Activated CD8-positive, alpha-beta T cell treated with anti-CD3 and anti-CD28 coated beads, Interleukin-2, amount 10 ng/mL, durations not matched to agents 7 days and 5 days (primary cell): ENCODE measurements at regions not wholly inside any gene's neighbourhood (a gene's known extent, or its start where the extent isn't known, plus 50 kb on each side); places are given as distances from the start of the nearest gene placed in this dataset.

ENCODE experiments used
- ATAC-seq: fragments of 150-1000 bp; cut with Tn5 transposase; one replicate; pipeline ENCODE4 v1.10.0; 2021; ENCODE audit warnings: moderate library complexity
- CTCF ChIA-PET: fragments of 350-600 bp; sonication (Branson Sonifier 250); formaldehyde crosslinking; loops from one replicate; lab custom pipeline; 2021; ENCODE audit warnings: antibody characterized with exemption; lab: Charles Lee
- POLR2A ChIA-PET: fragments of 350-600 bp; sonication (Branson Sonifier 250); formaldehyde crosslinking; loops from one replicate; lab custom pipeline; 2021; ENCODE audit warnings: antibody characterized with exemption; lab: Charles Lee
- DNase-seq: peaks from one replicate; pipeline ENCODE4 v3.0.0-alpha.2; 2020
- H3K27ac Mint-ChIP-seq: one replicate; pipeline ENCODE4 v1.8.0; 2021; ENCODE audit warnings: mild to moderate bottlenecking, mixed read lengths
- H3K27me3 Mint-ChIP-seq: one replicate; pipeline ENCODE4 v1.8.0; 2021; ENCODE audit warnings: low read depth, mixed read lengths
- H3K36me3 Mint-ChIP-seq: one replicate; pipeline ENCODE4 v1.8.0; 2021; ENCODE audit warnings: low read depth, mixed read lengths
- H3K4me1 Mint-ChIP-seq: one replicate; pipeline ENCODE4 v1.8.0; 2021; ENCODE audit warnings: low read depth, mixed read lengths
- H3K4me3 Mint-ChIP-seq: one replicate; pipeline ENCODE4 v1.8.0; 2021; ENCODE audit warnings: mild to moderate bottlenecking, mixed read lengths
- H3K9me3 Mint-ChIP-seq: one replicate; pipeline ENCODE4 v1.8.0; 2022; ENCODE audit warnings: mixed read lengths; ENCODE audit not compliant: insufficient read depth

- H3K27me3 Mint-ChIP-seq, result no peaks in the 10 kb centered on the region
- H3K4me3 Mint-ChIP-seq, result no peak overlapping the region
- H3K9me3 Mint-ChIP-seq, result no peaks in the 10 kb centered on the region
- ChIA-PET POLR2A (no interaction called here), CTCF (no interaction called here)
- H3K27ac Mint-ChIP-seq, result no peak overlapping the region
- ATAC-seq, result no peak
- no peak for DNase-seq
- H3K36me3 Mint-ChIP-seq, result no peaks in the 10 kb centered on the region
- no peaks in the 10 kb centered on the region for H3K4me1 Mint-ChIP-seq
These were observed 444.8 kb downstream of the ARHGEF28 start for GRCh38 chr5:74070766-74071165.

DNA sequence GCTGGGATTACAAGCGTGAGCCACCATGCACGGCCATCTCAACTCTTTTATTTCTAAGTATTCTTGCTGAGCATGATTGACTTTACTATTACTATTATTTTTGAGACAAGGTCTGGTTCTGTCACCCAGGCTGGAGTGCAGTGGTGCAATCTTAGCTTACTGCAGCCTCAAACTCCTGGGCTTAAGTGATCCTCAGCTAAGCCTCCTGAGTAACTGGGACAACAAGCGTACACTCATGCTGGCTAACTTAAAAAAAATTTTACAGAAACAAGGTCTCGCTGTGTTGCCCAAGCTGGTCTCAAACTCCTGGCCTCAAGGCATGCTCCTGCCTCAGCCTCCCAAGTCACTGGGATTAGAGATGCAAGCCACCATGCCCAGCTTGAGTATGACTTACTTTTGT is 443.7 kb downstream of the ARHGEF28 start:
- H3K27me3 Mint-ChIP-seq, result no peaks in the 10 kb centered on the region
- ChIA-PET CTCF (no interaction called here), POLR2A (no interaction called here)
- ATAC-seq, result no peak
- no peak overlapping the region for H3K27ac Mint-ChIP-seq
- no peak overlapping the region for H3K4me3 Mint-ChIP-seq
- H3K4me1 Mint-ChIP-seq, result no peaks in the 10 kb centered on the region
- no peak for DNase-seq
- H3K9me3 Mint-ChIP-seq, result no peaks in the 10 kb centered on the region
- H3K36me3 Mint-ChIP-seq, result no peaks in the 10 kb centered on the region

DNA sequence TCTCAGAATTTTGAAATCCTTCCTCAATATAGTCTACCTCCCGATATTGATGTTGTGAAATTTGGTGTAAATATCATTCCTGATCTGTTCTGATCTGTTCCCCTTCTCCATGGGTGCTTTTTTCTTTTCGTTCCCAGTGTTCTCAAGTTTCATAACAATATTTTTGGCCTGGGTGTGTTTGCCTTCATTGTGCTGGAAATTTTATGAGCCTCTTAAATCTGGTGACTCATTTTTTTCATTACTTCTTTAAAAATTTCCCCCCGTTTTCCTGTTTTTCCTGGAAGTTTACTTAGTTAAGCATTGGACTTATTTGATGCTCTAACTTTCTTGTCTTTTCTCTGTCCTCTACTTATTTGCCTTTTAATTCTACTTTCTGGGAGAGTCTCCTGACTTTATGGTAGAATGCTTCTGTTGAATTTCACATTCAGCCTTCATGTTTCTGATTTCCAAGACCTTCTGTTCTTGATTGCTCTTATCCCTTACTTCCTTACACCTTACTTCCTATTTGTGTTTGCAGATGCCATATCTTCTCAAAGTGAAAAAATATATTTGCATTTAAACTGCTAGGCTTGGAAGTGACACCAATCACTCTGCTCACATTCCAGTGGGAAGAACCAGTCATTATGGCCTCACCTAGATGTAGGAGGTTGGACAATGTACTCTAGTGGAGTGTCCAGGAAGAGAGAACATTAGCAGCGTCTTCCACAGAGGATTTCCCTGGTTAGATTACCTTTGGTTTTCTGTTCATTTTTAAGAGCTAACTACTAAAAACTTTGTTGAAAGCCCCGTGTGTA is 441.9 kb downstream of the ARHGEF28 start:
- DNase-seq (no peak), ATAC-seq (no peak)
- no peaks in the 10 kb centered on the region for H3K9me3 Mint-ChIP-seq
- no peaks in the 10 kb centered on the region for H3K36me3 Mint-ChIP-seq
- no peaks in the 10 kb centered on the region for H3K4me1 Mint-ChIP-seq
- ChIA-PET CTCF (no interaction called here), POLR2A (no interaction called here)
- no peaks in the 10 kb centered on the region for H3K27me3 Mint-ChIP-seq
- no peak overlapping the region for H3K4me3 Mint-ChIP-seq
- no peak overlapping the region for H3K27ac Mint-ChIP-seq

DNA sequence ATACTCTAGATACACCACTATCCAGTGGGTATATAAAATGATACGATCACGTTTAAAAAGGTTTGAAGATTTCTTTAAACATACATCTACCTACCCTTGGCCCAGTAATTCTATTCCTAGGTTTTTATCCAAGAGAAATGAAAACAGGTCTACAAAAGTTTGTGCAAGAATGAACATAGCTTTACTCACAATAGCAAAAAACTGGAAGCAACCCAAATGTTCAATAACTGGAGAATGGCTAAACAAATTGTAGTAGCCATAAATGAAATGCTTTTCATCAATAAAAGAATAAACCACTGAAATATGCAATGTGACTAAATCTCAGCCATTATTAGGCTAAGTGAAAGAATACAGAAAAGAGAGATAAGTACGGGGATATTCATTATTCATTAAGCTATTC is 438.9 kb downstream of the ARHGEF28 start:
- no peaks in the 10 kb centered on the region for H3K27me3 Mint-ChIP-seq
- H3K4me3 Mint-ChIP-seq, result no peak overlapping the region
- no peak overlapping the region for H3K27ac Mint-ChIP-seq
- H3K9me3 Mint-ChIP-seq, result no peaks in the 10 kb centered on the region
- no peak for ATAC-seq
- no peaks in the 10 kb centered on the region for H3K36me3 Mint-ChIP-seq
- DNase-seq, result no peak
- ChIA-PET CTCF (interaction anchor here (1.3 kb wide), 1 partner anchor 162 kb away, joined by 3 read pairs; no protein-coding TSS in a partner anchor), POLR2A (no interaction called here)
- H3K4me1 Mint-ChIP-seq, result no peaks in the 10 kb centered on the region

- no peaks in the 10 kb centered on the region for H3K4me1 Mint-ChIP-seq
These were observed 438.2 kb downstream of the ARHGEF28 start for GRCh38 chr5:74064225-74064624.

DNA sequence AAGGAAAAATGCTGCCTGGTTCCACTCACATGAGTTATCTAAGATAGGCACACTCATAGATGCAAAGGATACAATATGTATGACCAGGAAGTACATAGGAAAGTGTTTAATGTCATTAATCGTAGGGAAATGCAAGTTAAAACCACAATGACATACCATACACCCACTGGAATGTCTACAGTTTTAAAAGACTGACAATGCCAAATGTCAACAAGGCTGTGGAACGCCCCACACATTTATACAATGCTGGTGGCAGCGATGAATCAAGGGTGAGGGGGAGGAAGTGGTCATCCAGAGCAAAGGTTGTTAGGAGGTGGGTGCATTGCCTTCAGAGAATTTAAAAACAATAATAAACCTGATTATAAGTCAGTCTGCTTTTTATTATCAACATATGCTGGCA is 437.8 kb downstream of the ARHGEF28 start:
- DNase-seq, result no peak
- Mint-ChIP-seq H3K27ac (no peak overlapping the region), H3K36me3 (no peaks in the 10 kb centered on the region), H3K4me3 (no peak overlapping the region), H3K27me3 (no peaks in the 10 kb centered on the region), H3K4me1 (no peaks in the 10 kb centered on the region), H3K9me3 (no peaks in the 10 kb centered on the region)
- POLR2A ChIA-PET, result no interaction called here
- no peak for ATAC-seq
- CTCF ChIA-PET, result interaction anchor here (1.3 kb wide), 1 partner anchor 161 kb away, joined by 3 read pairs; no protein-coding TSS in a partner anchor

More at GRCh38 chr5:74064225-74064624, 438.2 kb downstream of the ARHGEF28 start:
- ATAC-seq (no peak), DNase-seq (no peak)
- Mint-ChIP-seq H3K36me3 (no peaks in the 10 kb centered on the region), H3K27ac (no peak overlapping the region), H3K9me3 (no peaks in the 10 kb centered on the region), H3K27me3 (no peaks in the 10 kb centered on the region), H3K4me3 (no peak overlapping the region)
- POLR2A ChIA-PET, result no interaction called here
- CTCF ChIA-PET, result interaction anchor here (1.3 kb wide), 1 partner anchor 162 kb away, joined by 3 read pairs; no protein-coding TSS in a partner anchor

- ChIA-PET POLR2A (no interaction called here), CTCF (no interaction called here)
- no peak overlapping the region for H3K4me3 Mint-ChIP-seq
- H3K27me3 Mint-ChIP-seq, result no peaks in the 10 kb centered on the region
- no peak for ATAC-seq
- no peak overlapping the region for H3K27ac Mint-ChIP-seq
- no peak for DNase-seq
- H3K9me3 Mint-ChIP-seq, result no peaks in the 10 kb centered on the region
- H3K36me3 Mint-ChIP-seq, result no peaks in the 10 kb centered on the region
- no peaks in the 10 kb centered on the region for H3K4me1 Mint-ChIP-seq
These were observed 437.4 kb downstream of the ARHGEF28 start for GRCh38 chr5:74063346-74063745.

- POLR2A ChIA-PET, result no interaction called here
- H3K4me3 Mint-ChIP-seq, result no peak overlapping the region
- CTCF ChIA-PET, result no interaction called here
- ATAC-seq (no peak), DNase-seq (no peak)
- H3K36me3 Mint-ChIP-seq, result no peaks in the 10 kb centered on the region
- H3K4me1 Mint-ChIP-seq, result no peaks in the 10 kb centered on the region
- no peaks in the 10 kb centered on the region for H3K27me3 Mint-ChIP-seq
- no peak overlapping the region for H3K27ac Mint-ChIP-seq
- H3K9me3 Mint-ChIP-seq, result no peaks in the 10 kb centered on the region
These were observed 435.3 kb downstream of the ARHGEF28 start for GRCh38 chr5:74061292-74061691.

- no peaks in the 10 kb centered on the region for H3K9me3 Mint-ChIP-seq
- DNase-seq (no peak), ATAC-seq (no peak)
- no peak overlapping the region for H3K4me3 Mint-ChIP-seq
- H3K4me1 Mint-ChIP-seq, result no peaks in the 10 kb centered on the region
- H3K27me3 Mint-ChIP-seq, result no peaks in the 10 kb centered on the region
- CTCF ChIA-PET, result no interaction called here
- no peaks in the 10 kb centered on the region for H3K36me3 Mint-ChIP-seq
- no peak overlapping the region for H3K27ac Mint-ChIP-seq
- POLR2A ChIA-PET, result no interaction called here
These were observed 433.7 kb downstream of the ARHGEF28 start for GRCh38 chr5:74059706-74060105.

- no peak overlapping the region for H3K4me3 Mint-ChIP-seq
- H3K36me3 Mint-ChIP-seq, result no peaks in the 10 kb centered on the region
- H3K27me3 Mint-ChIP-seq, result no peaks in the 10 kb centered on the region
- H3K4me1 Mint-ChIP-seq, result no peaks in the 10 kb centered on the region
- no peak overlapping the region for H3K27ac Mint-ChIP-seq
- H3K9me3 Mint-ChIP-seq, result no peaks in the 10 kb centered on the region
- CTCF ChIA-PET, result no interaction called here
- ATAC-seq (no peak), DNase-seq (no peak)
- POLR2A ChIA-PET, result no interaction called here
These were observed 430.8 kb downstream of the ARHGEF28 start for GRCh38 chr5:74056789-74057164.

- CTCF ChIA-PET, result no interaction called here
- POLR2A ChIA-PET, result no interaction called here
- ATAC-seq, result no peak
These were observed 430.3 kb downstream of the ARHGEF28 start for GRCh38 chr5:74056107-74056788.

DNA sequence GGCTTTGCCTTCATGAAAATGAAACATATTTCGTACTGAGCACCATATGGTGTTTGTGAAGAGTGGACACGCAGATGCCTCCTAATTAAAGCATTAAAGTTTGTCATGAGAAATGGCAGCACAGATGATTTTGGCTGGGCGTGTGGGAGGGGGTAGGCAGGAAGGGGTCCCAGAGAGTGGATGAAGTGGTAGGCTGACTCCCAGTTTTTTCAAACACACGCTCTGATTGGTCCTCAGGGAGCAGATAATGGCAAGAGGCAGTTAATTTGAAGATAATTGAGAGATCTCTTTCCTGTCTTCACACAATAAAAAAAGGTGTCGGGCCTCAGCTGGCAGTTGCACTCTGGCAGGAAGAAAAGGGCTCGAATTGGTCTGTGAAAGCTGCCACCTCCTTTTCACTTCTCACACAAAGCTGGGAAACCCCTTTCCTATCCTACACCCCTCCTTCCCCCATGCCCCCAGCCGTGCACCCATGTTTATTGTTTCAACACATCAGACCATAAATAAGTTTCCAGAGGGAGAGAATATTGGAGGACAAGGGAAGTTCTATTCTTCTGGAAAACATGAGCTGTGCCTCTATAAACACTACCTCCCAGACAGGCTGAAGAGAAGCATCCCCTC is 429.6 kb downstream of the ARHGEF28 start:
- H3K4me3 Mint-ChIP-seq, result no peak overlapping the region
- H3K27me3 Mint-ChIP-seq, result no peaks in the 10 kb centered on the region
- DNase-seq (no peak), ATAC-seq (no peak)
- POLR2A ChIA-PET, result no interaction called here
- no peak overlapping the region for H3K27ac Mint-ChIP-seq
- no peaks in the 10 kb centered on the region for H3K4me1 Mint-ChIP-seq
- no peaks in the 10 kb centered on the region for H3K9me3 Mint-ChIP-seq
- H3K36me3 Mint-ChIP-seq, result no peaks in the 10 kb centered on the region
- CTCF ChIA-PET, result no interaction called here

More at GRCh38 chr5:74056107-74056788, 430.3 kb downstream of the ARHGEF28 start:
- no peak for DNase-seq
- Mint-ChIP-seq H3K4me1 (no peaks in the 10 kb centered on the region), H3K27ac (no peak overlapping the region), H3K9me3 (no peaks in the 10 kb centered on the region), H3K27me3 (no peaks in the 10 kb centered on the region), H3K36me3 (no peaks in the 10 kb centered on the region), H3K4me3 (no peak overlapping the region)
